ENCODE measurements at regions not wholly inside any gene's neighbourhood (a gene's known extent, or its start where the extent isn't known, plus 50 kb on each side); places are given as distances from the start of the nearest gene placed in this dataset.

GRCh38 chr12:85683051-85683450 lies 153.2 kb downstream of the RASSF9 start:
- ATAC-seq = no peak
- H3K4me3 ChIP-seq = no peak overlapping the region
- TF ChIP-seq POLR2A (IDR thresholded peaks at IDR 0.05) = no peak
- no peak for TF ChIP-seq CTCF (IDR thresholded peaks at IDR 0.05)
- no peak for TF ChIP-seq EP300 (IDR thresholded peaks at IDR 0.05)
- TF ChIP-seq POLR2AphosphoS5 (IDR thresholded peaks at IDR 0.05) = no peak
- H3K27ac ChIP-seq = no peak overlapping the region
- H3K9me3 ChIP-seq = peaks cover 0 to 4% (median 0%) of the 10 kb centered on the region in 3 donors
- no peaks in the 10 kb centered on the region for H3K36me3 ChIP-seq
- no peaks in the 10 kb centered on the region for H3K27me3 ChIP-seq
- WGBS, 2 donors (ENCODE audit: low coverage in 1 of 2) = 58 to 85% methylated on average over 2 to 4 of the region's 4 CpGs
- H3K4me1 ChIP-seq = no peaks in the 10 kb centered on the region

GRCh38 chr12:85688837-85689236 lies 147.4 kb downstream of the RASSF9 start:
- H3K4me1 ChIP-seq = no peaks in the 10 kb centered on the region
- H3K27ac ChIP-seq = no peak overlapping the region
- no peak overlapping the region for H3K4me3 ChIP-seq
- no peak for ATAC-seq
- 45% methylated on average over 1 of the region's 1 CpG; no CpG with 5 or more reads in 1 of the 2 donors for WGBS, 2 donors (ENCODE audit: low coverage in 1 of 2)
- no peaks in the 10 kb centered on the region for H3K27me3 ChIP-seq
- no peaks in the 10 kb centered on the region for H3K9me3 ChIP-seq
- no peaks in the 10 kb centered on the region for H3K36me3 ChIP-seq
- TF ChIP-seq EP300 (IDR thresholded peaks at IDR 0.05) (no peak), CTCF (IDR thresholded peaks at IDR 0.05) (no peak), POLR2A (IDR thresholded peaks at IDR 0.05) (no peak), POLR2AphosphoS5 (IDR thresholded peaks at IDR 0.05) (no peak)

GRCh38 chr12:85690146-85690545 lies 146.1 kb downstream of the RASSF9 start:
- no peak for TF ChIP-seq POLR2AphosphoS5 (IDR thresholded peaks at IDR 0.05)
- no peak for TF ChIP-seq EP300 (IDR thresholded peaks at IDR 0.05)
- TF ChIP-seq POLR2A (IDR thresholded peaks at IDR 0.05) = no peak
- Histone ChIP-seq H3K36me3 (no peaks in the 10 kb centered on the region), H3K27ac (no peak overlapping the region), H3K4me1 (no peaks in the 10 kb centered on the region), H3K4me3 (no peak overlapping the region), H3K27me3 (no peaks in the 10 kb centered on the region), H3K9me3 (no peaks in the 10 kb centered on the region)
- ATAC-seq = no peak
- 71 to 78% methylated on average over 3 of the region's 3 CpGs for WGBS, 2 donors (ENCODE audit: low coverage in 1 of 2)

- H3K27ac ChIP-seq = no peak overlapping the region
- TF ChIP-seq POLR2A (IDR thresholded peaks at IDR 0.05) (no peak), POLR2AphosphoS5 (IDR thresholded peaks at IDR 0.05) (no peak), EP300 (IDR thresholded peaks at IDR 0.05) (no peak), CTCF (IDR thresholded peaks at IDR 0.05) (no peak)
- no peaks in the 10 kb centered on the region for H3K9me3 ChIP-seq
- no peak for ATAC-seq
- H3K4me1 ChIP-seq = no peaks in the 10 kb centered on the region
- H3K27me3 ChIP-seq = no peaks in the 10 kb centered on the region
- no peak overlapping the region for H3K4me3 ChIP-seq
- 96 to 100% methylated on average over 3 of the region's 3 CpGs for WGBS, 2 donors (ENCODE audit: low coverage in 1 of 2)
- no peaks in the 10 kb centered on the region for H3K36me3 ChIP-seq
These were observed 143.0 kb downstream of the RASSF9 start for GRCh38 chr12:85693093-85693665.

GRCh38 chr12:85695097-85695715 lies 141.0 kb downstream of the RASSF9 start:
- no peaks in the 10 kb centered on the region for H3K9me3 ChIP-seq
- H3K27ac ChIP-seq = no peak overlapping the region
- H3K27me3 ChIP-seq = no peaks in the 10 kb centered on the region
- H3K4me3 ChIP-seq = no peak overlapping the region
- 62 to 92% methylated on average over 3 of the region's 4 CpGs for WGBS, 2 donors (ENCODE audit: low coverage in 1 of 2)
- TF ChIP-seq EP300 (IDR thresholded peaks at IDR 0.05) = no peak
- TF ChIP-seq POLR2A (IDR thresholded peaks at IDR 0.05) = no peak
- TF ChIP-seq CTCF (IDR thresholded peaks at IDR 0.05) = no peak
- TF ChIP-seq POLR2AphosphoS5 (IDR thresholded peaks at IDR 0.05) = no peak
- no peaks in the 10 kb centered on the region for H3K36me3 ChIP-seq
- ATAC-seq = no peak
- H3K4me1 ChIP-seq = no peaks in the 10 kb centered on the region
